SK-N-SH (cell line): ENCODE measurements at regions not wholly inside any gene's neighbourhood (a gene's known extent, or its start where the extent isn't known, plus 50 kb on each side); places are given as distances from the start of the nearest gene placed in this dataset.

Experiments used
- CTCF ChIA-PET: fragments of 300-600, 350-600 bp; formaldehyde crosslinking; extraction: SDS; loops from one replicate; lab custom pipeline; 2021; lab: Yijun Ruan, JAX
- POLR2A ChIA-PET: fragments of 350-600 bp; sonication (Branson Sonifier 250); formaldehyde crosslinking; extraction: SDS; loops from one replicate; lab custom pipeline; 2020; ENCODE audit warnings: antibody characterized with exemption, inconsistent platforms; lab: Yijun Ruan, JAX
- DNase-seq: peaks from one replicate; pipeline ENCODE4 v3.0.0; 2012
- H2AFZ ChIP-seq: fragments of 200-600 bp; sonication (generic); 2 replicates; pipeline ENCODE4 v1.8.1; 2016; ENCODE audit warnings: antibody characterized with exemption, mild to moderate bottlenecking, low read depth
- H3F3A ChIP-seq: fragments of 200-600 bp; sonication (generic); replicated peaks from 2 replicates; pipeline ENCODE3; 2016; ENCODE audit warnings: antibody characterized with exemption, mild to moderate bottlenecking; ENCODE audit not compliant: insufficient read depth
- H3K27ac ChIP-seq, 2 experiments: fragments of 200-500 bp in 1 of 2; fragments of 200-600 bp in 1 of 2; sonication (Bioruptor generic) in 1 of 2; sonication (generic), shearing (Covaris generic) in 1 of 2; 2 replicates each; pipeline versions ENCODE4 v1.5.1 to v1.6.1; 2014 to 2016; ENCODE audit warnings: low read depth in 2 of 2, inconsistent platforms in 1 of 2, low read length in 1 of 2, mild to moderate bottlenecking in 1 of 2, mixed read lengths in 1 of 2
- H3K27me3 ChIP-seq: fragments of 200-600 bp; sonication (generic), shearing (Covaris generic); 2 replicates; pipeline ENCODE4 v1.6.1; 2016; ENCODE audit warnings: mixed run types; ENCODE audit not compliant: insufficient read depth
- H3K36me3 ChIP-seq, 2 experiments: fragments of 200-500 bp in 1 of 2; fragments of 200-600 bp in 1 of 2; sonication (Bioruptor generic) in 1 of 2; sonication (generic) in 1 of 2; replicated peaks in 1 of 2; 2 replicates each; pipeline versions ENCODE3 to v1.5.1; 2014 to 2016; ENCODE audit warnings: low read length in 1 of 2, mild to moderate bottlenecking in 1 of 2; ENCODE audit not compliant: insufficient read depth in 2 of 2, control insufficient read depth in 1 of 2
- H3K4me1 ChIP-seq, 2 experiments: fragments of 200-500 bp in 1 of 2; fragments of 200-600 bp in 1 of 2; sonication (Bioruptor generic) in 1 of 2; sonication (generic), shearing (Covaris generic) in 1 of 2; 2 replicates each; pipeline versions ENCODE4 v1.5.1 to v1.6.1; 2014 to 2016; ENCODE audit warnings: low read depth in 1 of 2, low read length in 1 of 2, mixed run types in 1 of 2; ENCODE audit not compliant: insufficient read depth in 2 of 2, control insufficient read depth in 1 of 2
- H3K4me2 ChIP-seq: fragments of 200-600 bp; sonication (generic), shearing (Covaris generic); 2 replicates; pipeline ENCODE4 v1.6.1; 2017; ENCODE audit warnings: mixed run types
- H3K4me3 ChIP-seq, 2 experiments: fragments of 200-500 bp in 1 of 2; fragments of 200-600 bp in 1 of 2; sonication (Bioruptor generic) in 1 of 2; sonication (generic), shearing (Covaris generic) in 1 of 2; 2 replicates each; pipeline versions ENCODE4 v1.5.1 to v1.8.1; 2014 to 2016; ENCODE audit warnings: low read depth in 2 of 2, inconsistent platforms in 1 of 2, low read length in 1 of 2, mild to moderate bottlenecking in 1 of 2, mixed read lengths in 1 of 2, moderate library complexity in 1 of 2
- H3K79me2 ChIP-seq: fragments of 200-600 bp; sonication (generic); 2 replicates; pipeline ENCODE4 v1.8.1; 2017; ENCODE audit warnings: mild to moderate bottlenecking; ENCODE audit not compliant: insufficient read depth
- H3K9ac ChIP-seq: fragments of 200-600 bp; sonication (generic); 2 replicates; pipeline ENCODE4 v1.6.1; 2017; ENCODE audit warnings: mixed run types
- H3K9me2 ChIP-seq: fragments of 200-600 bp; sonication (generic); 2 replicates; pipeline ENCODE4 v1.6.1; 2017; ENCODE audit warnings: mixed run types
- H3K9me3 ChIP-seq: fragments of 200-600 bp; sonication (generic); 2 replicates; pipeline ENCODE4 v1.6.1; 2017; ENCODE audit warnings: mixed run types, mild to moderate bottlenecking, moderate library complexity
- H4K20me1 ChIP-seq: fragments of 200-600 bp; sonication (generic); 2 replicates; pipeline ENCODE4 v1.6.1; 2017; ENCODE audit warnings: mild to moderate bottlenecking, mixed run types; ENCODE audit not compliant: insufficient read depth
- CTCF ChIP-seq: fragments of 200-600 bp; sonication (generic); IDR thresholded peaks from 2 replicates; pipeline ENCODE4 v1.6.1; 2017; ENCODE audit warnings: antibody characterized with exemption, mild to moderate bottlenecking, moderate library complexity
- ELF1 ChIP-seq: IDR thresholded peaks from 2 replicates; pipeline ENCODE4 v1.4.0; 2012
- EP300 ChIP-seq, 2 experiments: IDR thresholded peaks; 2 replicates each; pipeline versions ENCODE4 v1.4.0 to v1.6.1; 2012; ENCODE audit warnings: borderline replicate concordance in 1 of 2, low read depth in 1 of 2, low read length in 1 of 2
- GABPA ChIP-seq: IDR thresholded peaks from 2 replicates; pipeline ENCODE4 v1.4.0; 2012; ENCODE audit warnings: low read depth, mild to moderate bottlenecking
- GATA2 ChIP-seq: sonication (generic); formaldehyde crosslinking; IDR thresholded peaks from 2 replicates; pipeline ENCODE4 v1.5.0; 2020; ENCODE audit warnings: mild to moderate bottlenecking, missing genetic modification reagents
- MEF2A ChIP-seq: IDR thresholded peaks from 2 replicates; pipeline ENCODE4 v1.4.0; 2012; ENCODE audit warnings: low read depth, borderline replicate concordance
- MXI1 ChIP-seq: IDR thresholded peaks from 2 replicates; pipeline ENCODE4 v1.6.1; 2012; ENCODE audit warnings: mild to moderate bottlenecking, low read depth, low read length, improper control_type of control experiment
- NFIC ChIP-seq: IDR thresholded peaks from 2 replicates; pipeline ENCODE4 v1.4.0; 2012; ENCODE audit warnings: borderline replicate concordance
- PBX3 ChIP-seq: IDR thresholded peaks from 2 replicates; pipeline ENCODE4; 2012
- POLR2AphosphoS5 ChIP-seq: IDR thresholded peaks from 2 replicates; pipeline ENCODE4 v1.6.1; 2012; ENCODE audit warnings: low read depth, low read length
- RAD21 ChIP-seq: IDR thresholded peaks from 2 replicates; pipeline ENCODE4 v1.6.1; 2012; ENCODE audit warnings: mild to moderate bottlenecking, low read length
- RCOR1 ChIP-seq: fragments of 150-350 bp; IDR thresholded peaks from 2 replicates; pipeline ENCODE4 v1.6.1; 2017; ENCODE audit warnings: antibody characterized with exemption, low read length
- SIN3A ChIP-seq: IDR thresholded peaks from 2 replicates; pipeline ENCODE4 v1.6.1; 2012; ENCODE audit warnings: low read depth, mild to moderate bottlenecking, low read length, moderate library complexity, borderline replicate concordance
- TAF1 ChIP-seq: IDR thresholded peaks from 2 replicates; pipeline ENCODE4 v1.6.1; 2012; ENCODE audit warnings: low read depth, mild to moderate bottlenecking, low read length, moderate library complexity, borderline replicate concordance
- USF2 ChIP-seq: fragments of 150-350 bp; IDR thresholded peaks from 2 replicates; pipeline ENCODE4 v1.6.1; 2017; ENCODE audit warnings: antibody characterized with exemption, low read length, low read depth, borderline replicate concordance
- WGBS: methylation state at CpG from one replicate; pipeline ENCODE4 v1.1.6; 2017; ENCODE audit warnings: low lambda C conversion rate; 5-methylcytosine and 5-hydroxymethylcytosine counted together

- Histone ChIP-seq H3K4me1 (no peaks in the 10 kb centered on the region), H3K9me3 (no peaks in the 10 kb centered on the region; the same call in 1 of the 2 replicates), H3F3A (no peaks in the 10 kb centered on the region), H2AFZ (no peak overlapping the region), H3K27ac (no peak overlapping the region), H4K20me1 (no peaks in the 10 kb centered on the region), H3K9ac (no peak overlapping the region), H3K4me3 (no peak overlapping the region), H3K79me2 (no peaks in the 10 kb centered on the region), H3K9me2 (no peaks in the 10 kb centered on the region; the same call in 1 of the 2 replicates), H3K36me3 (no peaks in the 10 kb centered on the region), H3K4me2 (no peak overlapping the region), H3K27me3 (no peaks in the 10 kb centered on the region)
- POLR2A ChIA-PET: no interaction called here
- TF ChIP-seq EP300 (IDR thresholded peaks at IDR 0.05; ENCODE audit: borderline replicate concordance in 1 of 2, low read depth in 1 of 2, low read length in 1 of 2): no peak
- WGBS: 0% methylated on average over 1 of the region's 1 CpG
- CTCF ChIA-PET: no interaction called here
- DNase-seq: no peak
These were observed 279.4 kb downstream of the CDH10 start for GRCh38 chr5:24365406-24365805.

- CTCF ChIA-PET: no interaction called here
- H3K36me3 ChIP-seq: no peaks in the 10 kb centered on the region
- H3K4me1 ChIP-seq: no peaks in the 10 kb centered on the region
- WGBS: 2% methylated on average over 3 of the region's 3 CpGs
- no peaks in the 10 kb centered on the region for H3K79me2 ChIP-seq
- DNase-seq: no peak
- H3K4me3 ChIP-seq: no peak overlapping the region
- no peaks in the 10 kb centered on the region for H3K27me3 ChIP-seq
- no peaks in the 10 kb centered on the region for H4K20me1 ChIP-seq
- H3K4me2 ChIP-seq: no peak overlapping the region
- no peaks in the 10 kb centered on the region; the same call in 1 of the 2 replicates for H3K9me2 ChIP-seq
- no peaks in the 10 kb centered on the region for H3F3A ChIP-seq
- H2AFZ ChIP-seq: no peak overlapping the region
- H3K9ac ChIP-seq: no peak overlapping the region
- no peaks in the 10 kb centered on the region; the same call in 1 of the 2 replicates for H3K9me3 ChIP-seq
- POLR2A ChIA-PET: no interaction called here
- no peak overlapping the region for H3K27ac ChIP-seq
- TF ChIP-seq POLR2AphosphoS5 (no peak), GABPA (no peak), CTCF (no peak), PBX3 (no peak), GATA2 (CRISPR knock-in tag) (no peak), NFIC (no peak), MXI1 (no peak), EP300 (IDR thresholded peaks at IDR 0.05; ENCODE audit: borderline replicate concordance in 1 of 2, low read depth in 1 of 2, low read length in 1 of 2) (no peak), RAD21 (no peak), ELF1 (no peak), SIN3A (no peak), USF2 (no peak), MEF2A (no peak), TAF1 (no peak), RCOR1 (no peak)
These were observed 277.6 kb downstream of the CDH10 start for GRCh38 chr5:24367216-24367615.
